ENCODE measurements at regions not wholly inside any gene's neighbourhood (a gene's known extent, or its start where the extent isn't known, plus 50 kb on each side); places are given as distances from the start of the nearest gene placed in this dataset.
A peak's percentile ranks its signal among the peaks of the same experiment; 100 is the strongest.

DNA sequence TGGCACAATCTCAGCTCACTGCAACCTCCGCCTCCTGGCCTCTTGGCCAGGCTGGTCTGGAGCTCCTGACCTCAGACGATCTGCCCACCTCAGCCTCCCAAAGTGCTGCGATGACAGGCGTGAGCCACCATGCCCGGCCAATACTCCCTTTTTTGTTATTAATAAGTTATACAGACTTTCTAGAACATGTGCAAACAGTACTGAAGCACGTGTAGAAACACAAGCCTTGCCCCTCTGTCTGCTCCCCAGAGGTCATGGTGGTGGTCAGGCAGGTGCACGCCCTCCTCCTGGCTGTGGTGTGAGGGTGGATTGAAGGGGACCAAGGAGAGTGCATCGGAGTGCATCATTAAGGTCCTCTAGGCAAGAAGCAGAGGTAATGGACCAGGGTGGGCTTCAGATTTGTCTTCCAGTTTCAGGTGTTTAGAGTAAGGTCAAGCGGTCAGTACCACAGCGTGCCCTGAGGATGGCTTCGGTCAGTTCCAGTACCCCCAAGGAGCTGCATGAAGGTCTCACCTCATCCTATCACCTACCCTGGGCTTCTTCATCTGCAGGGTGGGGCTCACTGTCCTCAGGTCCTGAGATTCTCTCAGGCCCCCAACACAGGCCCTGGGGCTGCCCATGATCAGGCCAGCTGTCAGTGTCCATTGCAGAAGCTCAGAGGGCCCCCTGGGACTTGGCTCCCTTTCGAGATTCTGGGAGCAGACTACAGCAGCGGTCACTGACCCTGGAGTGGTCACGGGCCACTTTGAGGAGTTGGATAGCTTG lies 124.3 kb downstream of the GLI2 start:
- peak overlapping the region; percentile 53 for H3K27ac Mint-ChIP-seq
- DNase-seq (ENCODE audit: low spot score): no peak
- peaks cover 66% of the 10 kb centered on the region for H3K4me1 Mint-ChIP-seq
- no peak for ATAC-seq
- H3K27me3 Mint-ChIP-seq (ENCODE audit: low read depth): no peaks in the 10 kb centered on the region
- TF ChIP-seq, protein P1, sequence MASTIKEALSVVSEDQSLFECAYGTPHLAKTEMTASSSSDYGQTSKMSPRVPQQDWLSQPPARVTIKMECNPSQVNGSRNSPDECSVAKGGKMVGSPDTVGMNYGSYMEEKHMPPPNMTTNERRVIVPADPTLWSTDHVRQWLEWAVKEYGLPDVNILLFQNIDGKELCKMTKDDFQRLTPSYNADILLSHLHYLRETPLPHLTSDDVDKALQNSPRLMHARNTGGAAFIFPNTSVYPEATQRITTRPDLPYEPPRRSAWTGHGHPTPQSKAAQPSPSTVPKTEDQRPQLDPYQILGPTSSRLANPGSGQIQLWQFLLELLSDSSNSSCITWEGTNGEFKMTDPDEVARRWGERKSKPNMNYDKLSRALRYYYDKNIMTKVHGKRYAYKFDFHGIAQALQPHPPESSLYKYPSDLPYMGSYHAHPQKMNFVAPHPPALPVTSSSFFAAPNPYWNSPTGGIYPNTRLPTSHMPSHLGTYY (CRISPR knock-in tag; IDR thresholded peaks at IDR 0.05): no peak
- no peak for TF ChIP-seq E2F1 (CRISPR knock-in tag; IDR thresholded peaks at IDR 0.05)
- TF ChIP-seq CREB1 (CRISPR knock-in tag; IDR thresholded peaks at IDR 0.05): no peak
- TF ChIP-seq MYBL2 (CRISPR knock-in tag; IDR thresholded peaks at IDR 0.05): no peak
- no peak for TF ChIP-seq JUN (CRISPR knock-in tag; IDR thresholded peaks at IDR 0.05)
- TF ChIP-seq PREB (CRISPR knock-in tag; IDR thresholded peaks at IDR 0.05; ENCODE audit: borderline replicate concordance): no peak
- no peak for TF ChIP-seq ZNF121 (CRISPR knock-in tag; IDR thresholded peaks at IDR 0.05)
- TF ChIP-seq ESRRA (CRISPR knock-in tag; IDR thresholded peaks at IDR 0.05; ENCODE audit: borderline replicate concordance): no peak
- no peak for TF ChIP-seq NFE2L1 (CRISPR knock-in tag; IDR thresholded peaks at IDR 0.05)
- no peak for TF ChIP-seq RORB (CRISPR knock-in tag; IDR thresholded peaks at IDR 0.05)
- no peak for TF ChIP-seq IRF1 (CRISPR knock-in tag; IDR thresholded peaks at IDR 0.05)
- CTCF ChIA-PET: interaction anchor here (0.6 to 5.2 kb wide), 15 partner anchors 8 to 307 kb away, joined by 3 to 23 read pairs (median 5); no protein-coding TSS in a partner anchor
- POLR2A ChIA-PET: interaction anchor here (1.1 kb wide), 1 partner anchor 215 kb away, joined by 5 read pairs; no protein-coding TSS in a partner anchor
- no peaks in the 10 kb centered on the region for H3K36me3 Mint-ChIP-seq
- no peak overlapping the region for H3K4me3 Mint-ChIP-seq
- H3K9me3 Mint-ChIP-seq: no peaks in the 10 kb centered on the region

GRCh38 chr2:120860579-120860922 lies 124.9 kb downstream of the GLI2 start:
- no peak for ATAC-seq
- Mint-ChIP-seq H3K9me3 (no peaks in the 10 kb centered on the region), H3K4me1 (peaks cover 67% of the 10 kb centered on the region), H3K27me3 (ENCODE audit: low read depth) (no peaks in the 10 kb centered on the region), H3K36me3 (no peaks in the 10 kb centered on the region), H3K27ac (peak overlapping the region; percentile 42; the same call in 1 of the 2 replicates), H3K4me3 (no peak overlapping the region)
- ChIA-PET CTCF (interaction anchor here (1.0 to 5.2 kb wide), 3 partner anchors 11 to 165 kb away, joined by 4 to 23 read pairs (median 4); no protein-coding TSS in a partner anchor), POLR2A (no interaction called here)
- TF ChIP-seq ZNF263 (CRISPR knock-in tag; IDR thresholded peaks at IDR 0.05; ENCODE audit: low read depth) (no peak), IRF1 (CRISPR knock-in tag; IDR thresholded peaks at IDR 0.05) (no peak), USF2 (CRISPR knock-in tag; IDR thresholded peaks at IDR 0.05) (no peak), CREB1 (CRISPR knock-in tag; IDR thresholded peaks at IDR 0.05) (no peak), ATF2 (CRISPR knock-in tag; IDR thresholded peaks at IDR 0.05; ENCODE audit: borderline replicate concordance, low read depth) (no peak)
- TF ChIP-seq, protein P2, sequence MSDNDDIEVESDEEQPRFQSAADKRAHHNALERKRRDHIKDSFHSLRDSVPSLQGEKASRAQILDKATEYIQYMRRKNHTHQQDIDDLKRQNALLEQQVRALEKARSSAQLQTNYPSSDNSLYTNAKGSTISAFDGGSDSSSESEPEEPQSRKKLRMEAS (CRISPR knock-in tag; IDR thresholded peaks at IDR 0.05): no peak
- DNase-seq (ENCODE audit: low spot score): no peak
